ENCODE measurements at regions not wholly inside any gene's neighbourhood (a gene's known extent, or its start where the extent isn't known, plus 50 kb on each side); places are given as distances from the start of the nearest gene placed in this dataset.

GRCh38 chr11:45476126-45476525, 189.3 kb downstream of the CHST1 start:
- TF ChIP-seq GATA3 (IDR thresholded peaks at IDR 0.05; ENCODE audit: low read depth, low read length) = no peak
- no peak for TF ChIP-seq GATA2 (IDR thresholded peaks at IDR 0.05; ENCODE audit: low read depth, low read length)
